GM21390 (cell line): ENCODE measurements at regions not wholly inside any gene's neighbourhood (a gene's known extent, or its start where the extent isn't known, plus 50 kb on each side); places are given as distances from the start of the nearest gene placed in this dataset.

Experiments used
- ATAC-seq: cut with Tn5 transposase; IDR thresholded peaks from one replicate; pipeline ENCODE4 v1.9.1; 2021; ENCODE audit not compliant: unreplicated experiment

DNA sequence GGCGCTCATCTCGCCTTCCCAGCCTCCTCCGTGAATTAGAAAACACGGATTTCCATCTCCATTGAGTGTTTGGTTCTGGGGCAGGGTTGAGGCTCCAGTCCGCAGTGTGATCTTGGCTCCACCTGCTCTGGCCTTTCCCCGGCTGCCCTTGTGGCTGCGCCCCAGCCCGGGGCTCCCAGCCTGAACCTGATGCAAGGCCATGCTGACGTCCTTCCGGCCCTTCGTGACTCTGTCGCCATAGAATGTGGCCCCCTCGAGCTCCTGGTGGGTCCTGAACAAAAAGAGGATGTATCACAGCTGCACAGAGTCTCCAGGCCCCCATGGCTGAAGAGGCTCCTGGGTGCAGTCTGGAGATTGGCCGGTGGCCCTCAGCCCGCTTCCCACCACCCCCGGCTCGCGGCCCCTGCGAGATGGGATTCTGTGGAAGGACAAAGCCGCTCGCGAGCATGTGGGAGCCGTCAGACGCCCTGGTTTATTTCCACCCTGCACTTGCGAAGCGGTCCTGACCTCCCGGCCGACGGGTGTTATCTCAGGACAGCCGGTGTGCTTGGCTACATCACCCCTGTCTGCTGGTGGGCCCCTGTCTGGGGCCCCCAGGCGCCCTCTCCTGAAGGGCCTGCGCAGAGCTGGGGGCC is 1214.0 kb downstream of the BRD1 start:
- no peak for ATAC-seq

- no peak for ATAC-seq
Observed at GRCh38 chr22:48612077-48612995, 1215.3 kb downstream of the BRD1 start.

DNA sequence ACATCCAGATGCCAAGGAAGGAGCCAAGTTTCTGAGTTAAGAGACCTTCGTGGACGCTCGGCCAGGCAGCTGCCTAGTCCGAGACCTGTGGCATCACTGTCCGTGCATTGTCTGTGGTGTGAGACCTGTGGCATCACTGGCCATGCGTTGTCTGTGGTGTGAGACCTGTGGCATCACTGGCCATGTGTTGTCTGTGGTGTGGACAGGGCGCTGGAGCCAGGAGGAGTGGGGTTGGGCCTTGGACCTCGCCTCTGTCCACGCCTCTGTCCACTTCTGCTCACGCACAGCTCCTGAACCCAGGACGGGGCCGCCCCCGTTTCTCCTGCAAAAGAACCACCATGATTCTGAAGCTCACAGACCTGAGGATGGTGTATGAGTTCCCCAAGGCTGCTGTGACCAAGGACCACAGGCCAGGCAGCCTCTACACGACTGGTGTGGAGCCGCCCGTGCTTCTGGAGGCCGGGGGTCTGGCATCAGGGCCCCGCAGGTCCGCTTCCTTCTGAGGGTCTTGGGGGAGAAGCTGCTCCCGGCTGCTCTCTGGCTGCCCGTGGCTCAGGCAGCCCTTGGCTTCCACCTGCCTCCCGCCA is 1218.3 kb downstream of the BRD1 start:
- ATAC-seq, result no peak

- no peak for ATAC-seq
Observed at GRCh38 chr22:48607901-48608662, 1219.6 kb downstream of the BRD1 start.

DNA sequence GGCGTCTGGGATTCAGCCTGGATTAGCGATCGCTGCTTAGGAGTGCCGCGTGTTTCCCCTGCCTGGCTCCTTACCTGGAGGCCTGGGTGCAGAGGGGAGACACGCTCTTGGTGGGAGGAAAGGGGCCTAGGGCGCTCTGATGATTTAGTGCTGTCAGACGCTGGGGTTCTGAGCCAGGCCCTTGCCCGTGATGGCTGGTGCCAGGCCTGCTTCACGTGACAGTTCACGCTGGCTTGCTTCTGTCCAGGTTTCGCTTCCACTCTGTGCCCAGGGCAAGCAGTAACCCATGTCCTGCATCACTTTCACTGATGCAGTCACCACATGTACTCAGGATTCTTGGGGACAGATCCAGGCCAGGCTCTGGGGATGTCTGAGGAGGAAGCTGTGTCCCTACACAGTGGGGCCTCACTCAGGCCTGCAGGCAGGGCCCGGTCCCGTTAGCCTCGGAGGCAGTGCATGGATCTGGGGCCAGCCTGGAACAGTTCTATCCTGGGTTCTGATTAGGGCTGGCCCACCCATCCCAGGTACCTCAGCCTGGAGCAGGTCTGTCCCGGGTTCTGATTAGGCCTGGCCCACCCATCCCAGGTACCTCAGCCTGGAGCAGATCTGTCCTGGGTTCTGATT is 1220.9 kb downstream of the BRD1 start:
- no peak for ATAC-seq

DNA sequence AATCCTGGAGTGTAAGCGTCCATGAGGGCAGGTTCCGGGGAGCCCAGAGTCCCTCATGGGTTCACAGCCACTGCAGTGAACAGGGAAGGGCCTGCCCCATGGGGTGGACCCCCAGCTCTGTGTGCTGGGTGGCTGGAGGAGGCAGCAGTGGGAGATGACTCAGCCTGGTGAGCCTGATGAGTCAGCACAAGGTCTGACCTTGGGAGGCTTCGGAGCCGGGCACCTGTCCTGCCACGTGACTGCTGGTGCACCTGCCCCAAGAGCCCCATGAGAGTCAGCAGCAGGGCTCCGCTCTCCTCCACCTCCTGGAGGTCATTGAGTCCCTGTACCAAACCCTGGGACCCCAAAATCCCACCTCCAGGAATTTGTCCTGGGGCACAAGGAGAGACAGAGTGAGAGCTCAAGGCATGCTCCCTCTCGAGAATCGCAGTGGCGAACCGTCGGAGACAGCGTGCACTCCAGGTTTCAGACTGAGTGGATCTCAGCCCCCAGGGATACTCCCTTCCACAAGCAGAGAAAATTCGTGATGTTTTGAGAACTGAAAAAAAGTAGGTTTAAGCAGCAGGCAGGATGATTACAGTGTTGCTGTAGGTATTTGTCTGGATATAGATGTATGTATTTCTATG is 1221.7 kb downstream of the BRD1 start:
- no peak for ATAC-seq

DNA sequence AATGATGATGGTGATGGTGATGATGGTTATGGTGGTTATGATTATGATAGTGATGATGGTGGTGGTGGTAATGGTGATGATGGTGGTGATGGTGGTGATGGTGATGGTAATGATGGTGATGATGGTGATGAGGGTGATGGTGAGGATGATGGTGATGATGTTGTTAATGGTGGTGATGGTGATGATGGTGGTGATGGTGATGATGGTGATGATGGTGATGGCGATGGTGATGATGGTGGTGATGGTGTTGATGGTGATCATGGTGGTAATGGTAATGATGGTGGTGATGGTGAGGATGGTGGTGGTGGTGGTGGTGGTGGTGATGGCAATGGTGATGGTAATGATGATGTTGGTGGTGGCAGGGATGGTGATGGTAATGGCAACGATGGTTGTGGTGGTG is 1222.5 kb downstream of the BRD1 start:
- no peak for ATAC-seq

DNA sequence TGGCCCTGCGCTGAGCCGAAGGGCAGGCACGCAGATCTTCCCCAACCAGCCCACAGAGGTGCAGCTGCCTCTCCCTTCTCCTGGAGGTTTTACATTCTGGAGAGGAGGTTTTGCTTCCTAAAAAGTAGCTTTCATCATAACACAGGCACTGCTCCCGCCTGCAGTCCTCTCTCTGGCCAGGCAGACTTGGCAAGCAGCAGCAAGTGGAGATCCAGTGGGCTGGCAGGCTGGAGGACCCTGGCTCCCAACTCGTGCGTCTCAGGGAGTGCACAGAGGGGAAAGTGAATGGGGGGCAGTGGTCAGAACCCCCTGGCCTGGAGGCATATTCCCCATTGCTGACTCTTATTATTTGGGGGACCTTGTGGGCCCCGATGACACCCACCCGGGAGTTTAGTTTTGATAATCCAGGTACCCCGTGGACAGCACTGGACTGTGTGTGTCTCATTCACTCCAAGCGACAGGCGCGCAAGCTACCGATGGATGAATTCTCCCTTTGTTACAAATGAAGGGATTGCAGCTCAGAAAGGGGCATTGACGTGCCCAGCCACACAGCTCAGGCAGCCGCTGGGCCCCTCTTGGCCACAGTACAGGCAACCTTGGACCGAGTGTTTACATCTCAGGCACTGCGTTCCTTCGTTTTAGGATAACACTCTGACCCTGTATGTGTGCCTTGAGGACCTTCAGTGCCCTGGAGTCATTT is 1223.9 kb downstream of the BRD1 start:
- ATAC-seq, result no peak

GRCh38 chr22:48602805-48603518 is 1224.7 kb downstream of the BRD1 start:
- ATAC-seq, result no peak

DNA sequence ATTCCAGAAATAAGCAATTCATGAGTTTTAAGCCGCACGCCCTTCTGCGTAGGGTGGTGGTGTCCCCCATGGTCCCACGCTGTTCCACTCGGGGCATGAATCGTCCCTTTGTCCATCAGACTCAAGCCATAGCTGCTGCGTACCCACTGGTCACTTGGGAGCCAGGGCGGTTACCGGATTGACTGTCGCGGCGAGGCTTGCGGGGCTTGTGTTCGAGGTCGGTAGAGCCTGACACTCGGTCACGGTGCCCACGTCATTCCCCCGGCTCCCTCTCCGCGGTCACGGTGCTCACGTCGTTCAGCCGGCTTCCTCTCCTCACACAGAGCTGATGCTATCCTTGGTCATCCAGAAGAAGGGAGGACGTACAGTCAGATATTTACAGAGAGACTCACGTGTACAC is 1227.0 kb downstream of the BRD1 start:
- ATAC-seq, result no peak

DNA sequence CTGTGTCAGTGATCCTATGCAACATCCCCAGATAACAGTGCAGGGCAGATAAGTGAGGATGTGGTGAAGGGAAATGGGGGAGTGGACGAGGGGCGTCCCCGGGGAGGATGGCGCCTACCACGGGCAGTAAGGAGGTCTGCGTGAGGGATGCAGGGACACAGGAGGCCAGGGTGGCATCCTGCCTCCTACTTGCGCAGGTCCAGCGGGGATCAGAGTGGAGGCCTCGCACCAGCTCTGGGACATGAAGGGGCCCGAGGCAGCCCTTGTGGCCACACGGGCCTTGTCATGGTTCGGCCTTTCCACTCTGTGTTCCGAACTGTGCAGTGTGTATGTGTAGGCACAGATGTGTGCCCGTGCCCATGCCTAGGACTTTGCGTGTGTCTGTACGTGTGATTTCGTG is 1227.5 kb downstream of the BRD1 start:
- ATAC-seq, result no peak

DNA sequence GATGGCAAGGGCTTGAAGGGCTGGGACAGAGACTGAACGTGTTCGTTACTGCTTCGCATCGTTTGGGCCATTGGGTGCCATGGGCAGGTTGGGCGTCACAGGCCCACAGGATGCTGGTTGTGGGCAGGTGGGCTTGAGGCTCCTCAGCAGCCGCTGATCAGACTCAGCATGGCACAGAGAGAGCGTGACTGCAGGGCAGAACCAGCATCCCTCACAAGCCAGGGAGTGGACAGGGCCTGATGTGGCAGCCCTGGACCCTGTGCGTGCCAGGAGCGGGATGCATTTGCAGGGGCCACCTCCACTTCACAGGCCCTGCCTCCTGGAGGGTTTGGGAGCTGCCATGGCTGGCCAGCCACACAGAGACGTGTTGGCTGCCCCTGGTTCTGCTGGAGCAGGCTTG is 1228.3 kb downstream of the BRD1 start:
- ATAC-seq, result no peak

DNA sequence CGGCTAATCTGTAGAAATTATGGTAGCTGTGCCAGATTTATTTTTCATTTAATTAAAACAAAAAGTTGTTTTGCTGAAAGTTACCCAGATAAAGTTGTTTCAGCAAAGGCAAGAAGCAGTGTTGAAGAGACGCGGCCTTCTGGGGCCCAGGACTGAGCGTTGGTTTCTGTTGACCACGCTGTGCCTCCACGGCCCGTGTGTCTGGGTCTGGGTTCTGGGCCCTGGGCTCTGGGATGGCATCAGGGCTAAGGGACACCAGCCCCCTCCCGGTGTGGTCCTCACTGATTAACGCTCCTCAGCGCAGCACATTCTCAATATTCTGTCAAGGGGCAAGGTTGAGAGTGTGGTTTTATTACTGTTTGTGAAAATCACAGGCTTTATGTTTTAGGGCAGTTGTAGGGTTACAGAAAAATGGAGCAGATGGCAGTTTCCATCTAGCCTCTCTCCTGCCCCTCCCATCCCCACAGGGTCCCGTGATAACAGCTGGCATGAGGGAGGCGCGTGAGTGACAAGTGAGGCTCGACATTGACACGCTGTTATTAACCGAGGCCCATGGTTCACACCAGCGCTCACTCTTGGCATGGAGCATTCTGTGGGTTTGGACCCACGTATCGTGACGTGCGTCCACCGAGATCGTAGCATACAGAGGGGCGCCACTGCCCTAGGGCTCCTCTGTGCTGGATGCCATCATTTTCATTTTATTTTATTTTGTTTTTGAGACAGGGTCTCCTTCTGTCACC is 1231.4 kb downstream of the BRD1 start:
- no peak for ATAC-seq

DNA sequence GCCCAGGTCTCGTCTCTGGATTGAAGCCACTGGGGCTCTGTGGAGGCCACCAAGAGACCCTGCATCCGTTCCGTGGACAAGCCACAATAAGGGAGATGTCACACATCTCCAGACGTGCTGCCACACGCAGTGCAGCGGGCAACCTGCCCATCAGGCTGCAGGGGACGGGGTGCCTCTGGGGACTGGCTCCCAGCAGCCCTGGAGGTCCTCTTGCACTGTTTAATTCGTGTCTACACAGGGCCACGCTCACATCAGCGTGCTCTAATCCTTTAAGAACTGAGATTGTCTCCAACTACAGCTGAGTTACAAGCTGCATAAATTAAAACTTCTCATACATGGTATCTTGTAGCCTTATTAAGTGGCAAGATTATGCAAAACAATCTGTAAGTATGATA is 1232.2 kb downstream of the BRD1 start:
- ATAC-seq, result no peak

- no peak for ATAC-seq
Observed at GRCh38 chr22:48594757-48595510, 1232.7 kb downstream of the BRD1 start.

- ATAC-seq, result no peak
Observed at GRCh38 chr22:48594016-48594756, 1233.5 kb downstream of the BRD1 start.

- no peak for ATAC-seq
Observed at GRCh38 chr22:48593551-48593950, 1234.1 kb downstream of the BRD1 start.
